ENCODE measurements at regions not wholly inside any gene's neighbourhood (a gene's known extent, or its start where the extent isn't known, plus 50 kb on each side); places are given as distances from the start of the nearest gene placed in this dataset.

- TF ChIP-seq CTCF (IDR thresholded peaks at IDR 0.05; ENCODE audit: poor library complexity, severe bottlenecking) (no peak), REST (IDR thresholded peaks at IDR 0.05; ENCODE audit: borderline replicate concordance) (no peak), EZH2 (IDR thresholded peaks at IDR 0.05; ENCODE audit: borderline replicate concordance, insufficient read depth, low read length, poor library complexity, severe bottlenecking) (no peak)
Measured at GRCh38 chr3:20772869-20773268, 586.9 kb upstream of the SGO1 start.

Data from neural cell (in vitro differentiated cells).